NCI-H2196 treated with DMSO at 0.1 percent for 48 hours (cell line): ENCODE measurements at regions not wholly inside any gene's neighbourhood (a gene's known extent, or its start where the extent isn't known, plus 50 kb on each side); places are given as distances from the start of the nearest gene placed in this dataset.

ENCODE experiments used
- DNase-seq: peaks from one replicate; lab custom pipeline; 2025; ENCODE audit not compliant: unreplicated experiment; lab: John Stamatoyannopoulos, UW

DNA sequence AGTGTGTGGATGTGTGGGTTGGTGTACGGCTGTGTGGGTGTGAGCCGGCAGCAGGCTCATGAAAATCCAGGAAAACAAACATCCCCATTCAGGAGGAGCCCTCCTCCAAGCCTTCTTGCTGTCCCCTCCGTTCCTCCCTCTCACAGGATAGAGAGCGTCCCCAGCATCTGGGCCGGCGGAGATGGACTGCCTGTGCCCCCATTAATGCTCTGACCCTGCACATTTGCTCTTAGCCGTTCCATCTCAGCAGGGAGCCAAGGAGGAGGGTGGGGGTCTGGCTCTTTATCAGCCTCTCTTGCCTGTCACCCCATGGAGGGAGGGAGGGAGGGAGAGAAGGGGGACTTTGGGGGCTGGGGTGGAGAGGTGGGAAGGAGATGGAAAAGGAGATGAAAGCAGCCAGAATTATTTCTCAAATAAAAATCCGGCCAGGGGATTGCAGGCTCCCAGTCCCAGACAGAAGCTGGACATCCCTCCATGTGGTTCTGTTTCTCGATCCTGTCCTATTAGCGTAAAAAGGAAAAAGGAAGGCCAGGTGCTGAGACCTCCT is 240.0 kb upstream of the ZFHX3 start:
- no peak for DNase-seq

DNA sequence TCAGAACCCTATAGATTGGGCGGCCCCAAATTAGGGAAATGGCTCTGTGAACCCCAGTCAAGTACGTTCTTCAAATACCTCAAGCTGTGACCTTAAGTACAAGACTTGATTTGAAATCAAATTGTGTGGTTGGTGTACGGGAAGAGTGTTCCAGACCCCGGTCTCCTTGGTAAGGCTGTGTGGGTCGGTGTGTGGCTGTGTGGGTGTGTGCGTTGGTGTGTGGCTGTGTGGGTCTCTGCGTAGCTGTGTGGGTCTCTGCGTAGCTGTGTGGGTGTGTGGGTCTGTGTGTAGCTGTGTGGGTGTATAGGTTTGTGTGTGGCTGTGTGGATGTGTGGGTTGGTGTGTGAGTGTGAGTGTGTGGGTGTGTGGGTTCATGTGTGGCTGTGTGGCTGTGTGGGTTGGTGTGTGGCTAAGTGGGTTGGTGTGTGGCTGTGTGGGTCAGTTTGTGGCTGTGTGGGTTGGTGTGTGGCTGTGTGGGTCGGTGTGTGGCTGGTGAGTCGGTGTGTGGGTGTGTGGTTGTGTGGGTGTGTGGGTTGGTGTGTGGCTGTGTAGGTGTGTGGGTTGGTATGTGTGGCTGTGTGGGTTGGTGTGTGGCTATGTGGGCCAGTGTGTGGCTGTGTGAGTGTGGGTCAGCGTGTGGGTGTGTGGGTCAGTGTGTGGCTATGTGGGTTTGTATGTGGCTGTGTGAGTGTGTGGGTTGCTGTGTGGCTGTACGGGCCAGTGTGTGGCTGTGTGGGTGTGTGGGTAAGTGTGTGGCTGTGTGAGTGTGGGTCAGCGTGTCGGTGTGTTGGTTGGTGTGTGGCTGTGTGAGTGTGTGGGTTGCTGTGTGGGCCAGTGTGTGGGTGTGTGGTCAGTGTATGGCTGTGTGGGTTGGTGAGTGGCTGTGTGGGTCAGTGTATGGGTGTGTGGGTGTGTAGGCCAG is 238.7 kb upstream of the ZFHX3 start:
- DNase-seq: no peak

GRCh38 chr16:73285436-73286201 is 237.7 kb upstream of the ZFHX3 start:
- DNase-seq: no peak

DNA sequence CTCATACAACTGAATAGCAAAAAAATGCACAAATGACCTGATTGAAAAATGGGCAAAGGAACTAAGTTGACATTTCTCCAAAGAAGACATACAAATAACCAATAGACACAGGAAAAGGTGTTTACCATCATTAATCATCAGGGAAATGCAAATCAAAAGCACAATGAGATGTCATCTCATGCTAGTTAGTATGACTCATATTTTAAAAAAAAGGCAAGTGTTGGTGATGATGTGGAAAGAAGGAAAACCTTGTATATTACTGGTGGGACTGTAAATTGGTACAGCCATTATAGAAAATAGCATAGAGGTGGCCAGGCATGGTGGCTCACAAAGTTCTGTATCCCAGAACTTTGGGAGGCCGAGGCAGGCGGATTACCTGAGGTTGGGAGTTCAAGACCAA is 232.5 kb upstream of the ZFHX3 start:
- DNase-seq: no peak

GRCh38 chr16:73279451-73279850 is 231.5 kb upstream of the ZFHX3 start:
- DNase-seq: no peak

- no peak for DNase-seq
These were observed 229.1 kb upstream of the ZFHX3 start for GRCh38 chr16:73277071-73277470.

GRCh38 chr16:73275448-73275847 is 227.5 kb upstream of the ZFHX3 start:
- no peak for DNase-seq

DNA sequence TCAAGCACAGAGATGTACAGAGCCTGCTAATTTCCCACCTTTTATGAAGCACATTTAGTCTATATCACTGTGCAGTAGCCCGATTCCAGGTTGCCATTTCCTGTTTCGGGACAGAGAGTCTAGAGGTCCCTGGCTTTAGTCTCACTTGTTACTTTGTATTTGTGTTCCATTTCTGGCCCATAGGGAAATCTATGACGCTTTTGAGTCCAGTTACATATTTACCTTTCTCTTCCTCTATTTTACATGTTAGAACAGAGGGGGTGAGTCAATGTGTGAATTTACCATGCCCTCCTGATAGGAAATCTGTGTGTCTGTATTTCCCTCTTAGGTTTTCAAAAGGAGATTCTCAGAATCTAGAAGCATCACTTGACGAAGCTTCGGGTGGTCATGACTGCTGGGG is 227.1 kb upstream of the ZFHX3 start:
- DNase-seq: no peak

GRCh38 chr16:73274140-73274539 is 226.2 kb upstream of the ZFHX3 start:
- no peak for DNase-seq

DNA sequence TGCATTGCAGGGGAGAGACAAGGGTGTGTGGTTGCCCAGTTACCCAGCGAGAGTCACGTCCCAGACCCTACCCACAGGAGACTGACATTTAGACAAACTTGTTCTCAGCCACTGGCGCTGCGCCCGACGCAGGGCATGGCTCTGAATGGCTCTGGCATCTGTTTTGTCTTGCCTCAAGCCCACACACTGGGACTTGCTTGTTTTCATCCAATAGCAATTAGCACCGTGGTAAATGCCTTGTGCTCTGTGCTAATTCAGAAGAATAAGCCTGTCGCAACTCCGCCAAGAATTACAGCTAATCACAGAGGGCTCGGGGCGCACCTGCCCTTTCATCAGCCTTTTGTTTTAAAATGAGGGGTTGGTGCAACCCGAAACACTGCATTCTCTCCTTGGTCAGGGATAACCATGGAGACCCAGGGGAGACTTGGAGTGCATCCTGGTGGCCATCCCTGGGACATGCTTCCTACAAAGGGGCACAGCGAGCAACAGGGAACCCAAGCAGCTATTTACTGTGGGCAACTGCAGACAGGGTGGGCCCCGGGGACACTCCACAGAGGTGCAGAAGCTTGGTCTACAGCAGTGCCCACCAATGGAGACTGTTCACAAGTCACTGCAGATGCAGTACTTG is 220.6 kb upstream of the ZFHX3 start:
- no peak for DNase-seq

- DNase-seq: no peak
These were observed 218.0 kb upstream of the ZFHX3 start for GRCh38 chr16:73265935-73266334.

DNA sequence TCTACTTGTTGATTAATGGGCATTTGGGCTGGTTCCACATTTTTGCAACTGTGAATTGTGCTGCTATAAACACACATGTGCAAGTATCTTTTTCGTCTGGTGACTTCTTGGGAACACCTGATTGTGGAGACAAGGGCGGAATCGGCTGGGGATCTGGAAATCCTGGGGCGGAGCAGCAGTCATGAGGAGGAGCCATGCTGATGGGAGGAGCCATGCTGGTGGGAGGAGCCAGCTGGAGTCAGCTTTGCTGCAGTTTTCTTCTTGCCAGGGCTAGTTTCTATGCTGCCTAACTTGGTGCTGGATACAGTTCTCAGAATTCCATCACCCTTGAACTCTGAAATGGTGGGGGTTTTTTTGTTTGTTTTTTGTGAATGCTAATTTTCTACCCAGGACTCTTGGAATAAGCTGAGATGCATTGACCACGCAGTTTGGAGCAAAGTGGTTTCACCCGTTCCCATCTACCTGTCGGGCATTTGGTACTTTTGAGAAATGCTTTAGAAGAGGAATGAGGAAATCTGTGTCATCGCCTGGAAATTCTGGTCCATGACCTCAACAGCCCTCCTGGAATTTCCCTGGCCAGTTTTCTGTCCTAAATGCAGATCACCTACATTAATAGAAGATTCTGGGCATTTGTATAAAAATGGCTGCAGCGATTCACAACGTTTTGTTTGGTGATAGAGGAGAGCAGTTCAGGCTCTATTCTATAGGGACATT is 217.4 kb upstream of the ZFHX3 start:
- DNase-seq: no peak

DNA sequence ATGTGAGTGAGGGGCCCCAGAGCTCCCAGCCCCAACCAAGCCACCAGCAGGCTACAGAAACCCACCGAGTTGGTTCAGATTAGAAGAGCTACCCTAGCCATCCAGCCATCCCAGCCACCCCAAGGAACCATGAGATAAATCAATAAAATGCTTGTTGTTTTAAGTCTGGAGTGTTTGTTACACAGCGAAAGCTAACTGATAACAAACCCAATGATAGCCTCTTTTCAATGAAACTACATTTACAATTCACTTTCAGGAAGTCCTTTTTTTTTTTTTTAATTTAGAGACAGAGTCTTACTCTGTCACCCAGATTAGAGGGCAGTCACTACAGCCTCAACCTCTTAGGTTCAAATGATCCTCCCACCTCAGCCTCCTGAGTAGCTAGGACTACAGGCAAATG is 215.0 kb upstream of the ZFHX3 start:
- DNase-seq: no peak

- no peak for DNase-seq
These were observed 207.1 kb upstream of the ZFHX3 start for GRCh38 chr16:73255031-73255430.

DNA sequence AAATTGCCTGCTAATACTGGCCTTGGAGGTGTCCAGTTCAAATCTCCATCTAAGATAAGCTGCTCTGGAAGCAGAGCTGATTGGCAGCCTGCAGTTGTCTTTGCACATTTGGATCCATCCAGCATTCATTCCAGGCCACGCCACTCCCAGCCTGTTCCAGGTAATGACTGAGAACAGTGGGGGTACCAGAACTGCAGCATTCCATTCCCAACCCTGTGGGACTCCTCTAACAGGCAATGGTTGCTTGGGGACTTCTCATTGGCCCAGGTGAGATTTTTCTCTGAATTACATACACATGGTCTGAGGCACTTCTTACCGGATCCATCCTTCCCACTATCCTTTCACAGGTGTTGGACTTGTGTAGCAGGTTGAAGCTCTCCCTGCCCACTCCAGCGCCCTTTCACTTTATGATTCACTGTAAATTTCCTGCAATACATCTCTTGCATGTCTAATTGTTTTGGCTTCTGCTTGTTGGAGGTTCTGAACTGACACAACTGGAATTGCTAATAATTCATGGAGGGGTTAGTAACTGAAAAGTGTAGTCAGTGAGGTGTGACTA is 206.1 kb upstream of the ZFHX3 start:
- DNase-seq: no peak

- DNase-seq: no peak
These were observed 204.5 kb upstream of the ZFHX3 start for GRCh38 chr16:73252446-73252845.

- DNase-seq: no peak
These were observed 203.7 kb upstream of the ZFHX3 start for GRCh38 chr16:73251608-73252007.

GRCh38 chr16:73248316-73248715 is 200.4 kb upstream of the ZFHX3 start:
- no peak for DNase-seq

DNA sequence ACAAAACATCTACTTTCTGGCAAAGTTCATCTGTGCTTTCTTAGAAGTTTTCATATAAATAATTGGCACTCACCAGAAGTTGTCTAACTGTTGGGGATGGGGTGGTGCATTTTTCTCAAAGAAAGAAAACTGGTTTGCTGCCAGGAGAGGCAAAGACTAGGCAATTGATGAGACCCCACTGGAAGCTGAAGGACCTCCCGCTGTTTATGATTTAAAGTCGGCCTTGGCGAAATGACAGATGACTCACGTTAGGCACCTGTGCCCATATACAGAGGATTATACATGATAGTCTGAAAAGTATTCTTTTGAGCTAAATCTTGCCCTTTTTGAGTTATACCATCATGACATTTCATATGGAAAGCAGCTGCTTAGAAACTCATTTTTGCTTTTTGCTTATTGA is 193.0 kb upstream of the ZFHX3 start:
- no peak for DNase-seq

DNA sequence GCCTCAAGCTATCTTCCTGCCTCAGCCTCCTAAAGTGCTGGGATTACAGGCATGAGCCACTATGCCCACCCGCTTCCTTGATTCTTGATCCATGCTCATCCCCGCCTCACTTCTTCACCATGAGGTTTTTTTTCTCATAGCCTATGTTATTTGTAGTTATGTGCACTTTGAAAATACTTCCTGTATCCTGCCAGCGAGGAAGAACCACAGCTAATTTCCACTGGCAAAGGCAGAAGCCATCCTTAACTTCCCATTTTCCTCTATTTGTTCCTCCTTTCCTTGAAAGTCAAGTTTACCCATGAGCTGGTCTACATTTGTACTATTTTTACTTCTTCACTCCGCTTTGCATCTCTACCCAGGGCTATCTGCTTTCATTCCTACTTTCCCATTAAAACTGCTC is 189.7 kb upstream of the ZFHX3 start:
- DNase-seq: no peak

DNA sequence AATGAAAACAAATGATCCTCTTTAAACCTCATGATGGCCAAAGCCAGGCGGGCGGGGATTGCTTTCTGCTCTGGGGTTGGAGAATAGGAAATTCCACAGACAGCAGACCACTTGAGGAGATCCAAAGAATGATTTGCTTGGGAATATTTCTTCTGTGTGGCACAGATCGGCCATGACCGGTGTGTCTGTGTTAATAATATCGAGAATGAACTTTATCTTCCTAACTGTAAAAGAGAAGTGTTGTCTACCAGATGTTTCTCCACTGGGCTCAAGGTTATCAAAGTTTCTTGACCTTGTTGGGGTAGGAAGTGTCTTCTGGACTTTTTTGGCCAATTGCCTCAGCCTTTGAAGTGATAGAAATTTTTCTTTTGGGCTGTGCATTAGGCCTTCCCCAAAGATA is 186.6 kb upstream of the ZFHX3 start:
- DNase-seq: no peak
